Mesenteric fat pad (tissue), 1 donor: ENCODE measurements at regions not wholly inside any gene's neighbourhood (a gene's known extent, or its start where the extent isn't known, plus 50 kb on each side); places are given as distances from the start of the nearest gene placed in this dataset.

Experiments used
- DNase-seq: peaks from one replicate; pipeline ENCODE4 v3.0.0-alpha.2; 2020; ENCODE audit warnings: low spot score
- donor health status: DM: yes; HTN: yes; CAD: no.

GRCh38 chr12:58819985-58820384, 100.3 kb downstream of the LRIG3 start:
- no peak for DNase-seq
